Muscle layer of duodenum (tissue), 2 donors: ENCODE measurements at regions not wholly inside any gene's neighbourhood (a gene's known extent, or its start where the extent isn't known, plus 50 kb on each side); places are given as distances from the start of the nearest gene placed in this dataset.

ENCODE experiments used
- H3K27ac ChIP-seq: one replicate; pipeline ENCODE4 v1.7.0; 2013; ENCODE audit warnings: mild to moderate bottlenecking, low read length
- H3K27me3 ChIP-seq: one replicate; pipeline ENCODE4 v1.7.0; 2013; ENCODE audit warnings: low read depth, mild to moderate bottlenecking, control low read depth, low read length
- H3K36me3 ChIP-seq, 2 donors: one replicate each; pipeline ENCODE4 v1.7.0; 2013; ENCODE audit warnings: low read length in 2 of 2, control low read depth in 1 of 2, mild to moderate bottlenecking in 1 of 2; ENCODE audit not compliant: insufficient read depth in 2 of 2, control insufficient read depth in 1 of 2
- H3K4me1 ChIP-seq, 2 donors: one replicate each; pipeline ENCODE4 v1.7.0; 2013; ENCODE audit warnings: low read length in 2 of 2, mild to moderate bottlenecking in 2 of 2, control low read depth in 1 of 2, moderate library complexity in 1 of 2; ENCODE audit not compliant: insufficient read depth in 2 of 2, control insufficient read depth in 1 of 2
- H3K4me3 ChIP-seq, 2 donors: one replicate each; pipeline ENCODE4 v1.7.0; 2013; ENCODE audit warnings: low read length in 2 of 2, low read depth in 1 of 2, mild to moderate bottlenecking in 1 of 2
- H3K9me3 ChIP-seq, 2 donors: one replicate each; pipeline ENCODE4 v1.7.0; 2013; ENCODE audit warnings: low read length in 2 of 2, control low read depth in 1 of 2, mild to moderate bottlenecking in 1 of 2; ENCODE audit not compliant: control insufficient read depth in 1 of 2
- donor health status: healthy.

GRCh38 chr10:23606456-23606855 is 167.6 kb downstream of the OTUD1 start:
- Histone ChIP-seq H3K4me3 (no peak overlapping the region), H3K9me3 (no peaks in the 10 kb centered on the region), H3K27me3 (no peaks in the 10 kb centered on the region), H3K4me1 (peaks cover 0 to 5% of the 10 kb centered on the region in 2 donors), H3K36me3 (no peaks in the 10 kb centered on the region), H3K27ac (no peak overlapping the region)

DNA sequence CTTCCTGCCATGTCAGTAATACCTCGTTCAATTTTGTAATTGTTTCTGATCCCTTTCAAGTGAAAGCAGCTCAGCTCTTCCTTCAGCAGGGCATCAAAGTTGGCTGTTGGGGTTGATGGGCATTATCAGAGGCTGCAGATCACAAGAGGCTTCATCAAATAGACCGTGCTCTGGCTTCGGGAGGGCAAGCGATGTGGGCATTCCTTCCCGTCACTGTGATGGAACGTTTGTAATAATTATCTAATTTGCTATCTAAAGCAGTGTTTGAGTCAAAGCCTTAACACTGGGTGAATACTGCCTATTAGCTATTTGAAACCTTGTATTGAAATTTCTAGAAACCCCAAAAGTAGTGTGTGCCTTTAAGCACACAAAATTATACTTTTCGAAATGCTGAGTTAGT is 170.1 kb downstream of the OTUD1 start:
- H3K27ac ChIP-seq, result no peak overlapping the region
- H3K4me1 ChIP-seq, result peaks cover 0 to 5% of the 10 kb centered on the region in 2 donors
- no peaks in the 10 kb centered on the region for H3K27me3 ChIP-seq
- no peak overlapping the region for H3K4me3 ChIP-seq
- H3K36me3 ChIP-seq, result no peaks in the 10 kb centered on the region
- no peaks in the 10 kb centered on the region for H3K9me3 ChIP-seq

DNA sequence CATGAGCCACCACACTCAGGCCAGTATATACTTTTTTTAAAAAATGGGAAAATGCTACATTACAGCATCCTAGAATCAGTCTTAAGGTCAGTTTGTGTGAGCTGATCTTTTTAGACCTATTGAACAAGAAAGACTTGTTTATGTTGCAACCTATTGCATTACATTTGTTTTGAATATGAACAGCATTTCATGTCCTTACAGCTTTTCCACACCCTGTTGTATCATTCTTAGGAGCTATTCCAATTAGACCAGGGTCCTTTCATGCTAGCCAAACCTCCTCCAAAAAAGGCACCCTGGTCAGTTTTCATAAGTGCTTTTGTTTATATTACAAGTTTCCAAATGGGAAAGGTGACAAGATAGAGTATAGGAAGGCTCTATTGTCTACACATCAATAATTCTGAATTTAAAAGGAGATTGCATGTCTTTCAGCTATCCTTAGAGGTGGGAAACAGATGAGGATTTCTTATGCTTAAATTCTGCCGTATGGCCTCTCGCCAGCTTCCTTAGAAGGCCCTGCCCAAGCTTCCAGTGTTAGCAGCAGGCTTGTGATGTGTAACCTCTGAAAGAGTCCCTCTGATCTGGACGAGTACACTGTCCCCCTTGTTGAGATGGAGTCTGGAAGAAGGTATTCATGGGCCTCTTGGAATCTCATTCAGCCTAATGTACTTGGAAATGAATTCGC is 171.9 kb downstream of the OTUD1 start:
- H3K27ac ChIP-seq, result no peak overlapping the region

GRCh38 chr10:23611308-23612029 is 172.6 kb downstream of the OTUD1 start:
- Histone ChIP-seq H3K27ac (no peak overlapping the region), H3K36me3 (no peaks in the 10 kb centered on the region), H3K9me3 (no peaks in the 10 kb centered on the region)

More for the DNA sequence above, 171.9 kb downstream of the OTUD1 start:
- Histone ChIP-seq H3K9me3 (no peaks in the 10 kb centered on the region), H3K4me1 (peaks cover 0 to 5% of the 10 kb centered on the region in 2 donors), H3K4me3 (no peak overlapping the region), H3K27me3 (no peaks in the 10 kb centered on the region), H3K36me3 (no peaks in the 10 kb centered on the region)

DNA sequence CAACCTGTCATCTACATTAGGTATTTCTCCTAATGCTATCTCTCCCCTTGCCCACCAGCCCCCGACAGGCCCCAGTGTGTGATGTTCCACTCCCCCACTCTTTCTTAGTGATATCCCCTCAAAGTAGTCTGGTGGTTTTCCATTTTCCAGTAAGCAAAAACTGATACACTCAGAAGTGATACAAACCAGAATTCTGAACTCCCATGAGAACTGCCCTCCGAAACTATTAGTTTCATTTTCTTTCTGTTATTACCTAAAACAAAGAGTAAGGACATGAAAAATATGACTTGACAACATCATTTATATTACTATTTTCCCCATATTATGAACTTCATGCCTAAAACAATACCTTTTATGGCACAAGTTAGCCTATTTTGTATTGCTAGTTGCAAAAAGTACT is 175.0 kb downstream of the OTUD1 start:
- H3K4me1 ChIP-seq, result peaks cover 0 to 5% of the 10 kb centered on the region in 2 donors
- H3K27me3 ChIP-seq, result no peaks in the 10 kb centered on the region
- H3K4me3 ChIP-seq, result no peak overlapping the region
- no peak overlapping the region for H3K27ac ChIP-seq
- H3K9me3 ChIP-seq, result no peaks in the 10 kb centered on the region
- no peaks in the 10 kb centered on the region for H3K36me3 ChIP-seq

More at GRCh38 chr10:23611308-23612029, 172.6 kb downstream of the OTUD1 start:
- Histone ChIP-seq H3K4me1 (peaks cover 0 to 5% of the 10 kb centered on the region in 2 donors), H3K27me3 (no peaks in the 10 kb centered on the region), H3K4me3 (no peak overlapping the region)

- peaks cover 0 to 5% of the 10 kb centered on the region in 2 donors for H3K4me1 ChIP-seq
- H3K27ac ChIP-seq, result no peak overlapping the region
- no peaks in the 10 kb centered on the region for H3K9me3 ChIP-seq
- H3K4me3 ChIP-seq, result no peak overlapping the region
- H3K36me3 ChIP-seq, result no peaks in the 10 kb centered on the region
- no peaks in the 10 kb centered on the region for H3K27me3 ChIP-seq
These were observed 175.6 kb downstream of the OTUD1 start for GRCh38 chr10:23614483-23614882.

DNA sequence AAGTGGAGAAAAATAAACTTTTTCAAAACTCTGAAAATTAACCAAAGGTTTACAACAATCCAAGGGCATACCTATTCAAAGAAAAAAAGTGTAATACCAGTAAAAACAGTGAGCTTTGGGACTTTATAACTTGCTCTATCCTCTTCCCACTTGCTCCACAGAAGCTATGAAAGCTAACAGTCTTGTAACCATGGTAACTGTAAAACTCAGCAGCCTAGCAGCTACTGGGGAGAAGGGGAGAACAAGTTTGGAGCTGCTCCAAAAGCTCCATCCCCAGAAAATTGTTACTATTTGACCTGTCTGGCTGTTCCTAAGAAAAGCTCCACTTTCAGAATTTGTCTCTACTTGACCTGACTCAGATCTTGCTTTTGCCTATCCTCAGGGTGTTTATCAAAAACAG is 191.5 kb downstream of the OTUD1 start:
- H3K4me3 ChIP-seq, result no peak overlapping the region
- H3K4me1 ChIP-seq, result no peaks in the 10 kb centered on the region
- no peak overlapping the region for H3K27ac ChIP-seq
- no peaks in the 10 kb centered on the region for H3K27me3 ChIP-seq
- H3K36me3 ChIP-seq, result no peaks in the 10 kb centered on the region
- peaks cover 0 to 9% of the 10 kb centered on the region in 2 donors for H3K9me3 ChIP-seq

DNA sequence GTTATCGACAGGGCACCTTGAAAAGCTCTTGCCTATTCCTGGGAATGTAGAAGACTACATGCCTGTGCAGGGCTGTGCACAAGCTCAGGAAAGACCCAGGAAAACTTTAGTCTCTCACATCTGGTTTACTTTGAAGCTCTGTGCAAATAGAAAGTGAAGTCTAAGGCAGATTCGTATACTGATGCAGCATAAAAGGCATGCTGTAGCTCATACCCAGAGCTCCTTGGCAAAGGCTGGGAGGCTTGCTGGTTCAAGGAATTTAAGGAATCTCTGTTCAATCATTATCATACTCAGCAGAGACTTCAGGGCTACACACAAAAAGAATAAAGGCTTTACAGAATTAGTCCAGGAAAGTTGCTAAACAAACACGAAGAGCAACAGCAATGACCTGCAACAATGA is 192.0 kb downstream of the OTUD1 start:
- Histone ChIP-seq H3K27ac (no peak overlapping the region), H3K4me3 (no peak overlapping the region), H3K9me3 (peaks cover 0 to 9% of the 10 kb centered on the region in 2 donors), H3K36me3 (no peaks in the 10 kb centered on the region), H3K4me1 (no peaks in the 10 kb centered on the region), H3K27me3 (no peaks in the 10 kb centered on the region)

GRCh38 chr10:23643111-23643780 is 204.4 kb downstream of the OTUD1 start:
- Histone ChIP-seq H3K27me3 (no peaks in the 10 kb centered on the region), H3K27ac (no peak overlapping the region), H3K4me3 (no peak overlapping the region), H3K9me3 (peaks cover 0 to 4% of the 10 kb centered on the region in 2 donors), H3K4me1 (no peaks in the 10 kb centered on the region), H3K36me3 (no peaks in the 10 kb centered on the region)

DNA sequence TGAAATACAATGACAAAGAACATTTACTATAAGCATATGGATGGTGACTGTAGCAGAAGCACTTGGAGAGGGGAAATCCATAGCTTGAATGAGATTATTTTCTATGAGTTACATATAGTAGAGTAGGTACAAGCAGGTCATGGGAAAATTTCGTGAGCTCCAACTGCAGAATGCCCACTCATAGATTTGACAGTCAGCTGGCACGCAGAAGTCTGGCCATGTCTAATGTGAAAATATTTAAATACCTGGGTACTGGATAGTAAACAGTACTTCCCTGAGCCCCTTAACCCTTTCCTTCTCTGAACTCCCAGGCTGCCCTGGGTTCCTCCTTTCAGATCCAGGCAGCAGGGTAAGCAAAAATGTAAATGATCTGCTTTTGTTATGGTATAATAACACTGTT is 209.7 kb downstream of the OTUD1 start:
- Histone ChIP-seq H3K4me1 (no peaks in the 10 kb centered on the region), H3K9me3 (no peaks in the 10 kb centered on the region), H3K27me3 (no peaks in the 10 kb centered on the region), H3K27ac (no peak overlapping the region), H3K4me3 (no peak overlapping the region), H3K36me3 (no peaks in the 10 kb centered on the region)

DNA sequence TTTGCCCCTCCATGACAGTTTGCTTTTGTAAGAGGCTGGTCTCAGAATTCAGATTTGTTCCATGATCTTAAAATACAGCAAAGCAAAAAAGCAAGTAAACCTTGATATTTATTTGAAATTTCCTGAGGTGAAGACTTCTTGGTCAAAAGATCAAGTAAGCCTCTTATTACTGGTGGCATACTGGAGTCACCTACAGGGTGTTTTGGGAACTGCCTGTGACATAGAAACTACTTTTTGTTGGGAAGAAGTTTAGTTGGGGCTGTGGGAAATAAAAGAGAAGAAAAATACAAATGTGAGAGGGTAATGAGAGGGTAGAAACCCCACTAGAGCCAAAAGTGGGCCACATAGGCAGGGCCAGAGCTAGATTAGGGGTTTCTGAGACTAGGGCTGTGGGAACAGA is 217.9 kb downstream of the OTUD1 start:
- H3K36me3 ChIP-seq, result no peaks in the 10 kb centered on the region
- no peaks in the 10 kb centered on the region for H3K4me1 ChIP-seq
- H3K9me3 ChIP-seq, result no peaks in the 10 kb centered on the region
- no peak overlapping the region for H3K4me3 ChIP-seq
- H3K27ac ChIP-seq, result no peak overlapping the region
- H3K27me3 ChIP-seq, result no peaks in the 10 kb centered on the region
